HT-29 (cell line): ENCODE measurements at regions not wholly inside any gene's neighbourhood (a gene's known extent, or its start where the extent isn't known, plus 50 kb on each side); places are given as distances from the start of the nearest gene placed in this dataset.

ENCODE experiments used
- DNase-seq: peaks from one replicate; pipeline ENCODE4 v3.0.0-alpha.2; 2015; ENCODE audit warnings: low spot score

GRCh38 chr3:178967177-178967532, 104.5 kb downstream of the ZMAT3 start:
- DNase-seq = no peak

DNA sequence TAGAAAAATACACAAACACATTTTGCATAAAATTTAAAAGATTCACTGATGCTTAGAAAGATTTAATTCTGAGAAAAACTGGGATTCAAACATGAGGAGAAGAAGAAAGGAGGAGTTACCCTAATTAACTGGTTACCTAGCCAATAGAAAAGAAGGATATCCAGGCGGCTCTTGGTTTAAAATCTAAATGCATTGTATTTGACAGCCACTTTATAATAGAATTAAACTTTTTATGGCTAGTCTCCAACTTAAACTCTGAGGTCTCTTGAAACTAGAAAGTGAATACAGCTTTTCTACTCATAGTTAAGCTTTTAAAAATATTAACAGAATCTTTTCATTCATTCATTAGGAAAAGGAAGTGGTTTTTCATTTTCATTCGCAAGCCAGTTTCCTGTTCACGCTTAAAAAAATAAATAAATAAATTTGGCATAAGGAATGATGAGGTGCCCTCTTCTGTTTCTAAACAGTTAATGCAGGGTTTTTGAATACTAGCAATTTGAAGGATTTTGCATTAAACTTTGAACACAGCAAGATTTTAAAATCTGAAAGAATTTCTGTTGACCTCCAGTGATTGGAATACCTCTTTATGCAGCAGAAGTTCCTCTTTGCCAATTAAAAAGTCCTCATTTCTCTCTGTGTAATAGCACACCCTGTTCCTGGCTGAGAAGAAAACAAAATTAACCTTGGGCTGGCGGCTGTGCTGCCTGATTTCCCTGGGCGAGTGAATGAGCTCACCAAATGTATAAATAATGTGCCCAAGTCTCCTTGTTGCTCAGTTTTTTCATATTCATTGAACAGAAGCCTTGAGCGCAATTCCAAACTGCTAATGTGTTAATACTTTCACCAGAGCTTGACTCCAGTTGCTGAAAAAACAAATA, 105.1 kb downstream of the ZMAT3 start:
- peak; percentile 34 for DNase-seq

DNA sequence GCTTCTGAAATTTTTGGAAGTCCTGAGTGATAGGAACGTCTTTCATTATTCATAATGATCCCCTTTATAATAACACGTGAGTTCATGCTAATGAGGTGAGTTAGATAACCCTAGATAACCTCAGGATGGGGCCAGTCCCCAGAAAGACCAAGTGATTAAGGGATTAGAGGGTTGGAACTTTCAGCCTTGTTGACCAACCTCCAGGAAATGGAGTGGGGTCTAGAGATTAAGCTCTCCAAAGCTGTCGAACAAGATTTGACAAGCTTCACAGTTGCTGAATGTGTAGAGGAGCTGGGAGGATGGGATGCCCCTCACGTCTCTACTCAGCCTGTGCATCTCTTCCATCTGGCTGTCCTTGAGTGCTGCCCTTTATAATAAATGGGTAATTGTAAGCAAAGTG, 107.1 kb downstream of the ZMAT3 start:
- no peak for DNase-seq

DNA sequence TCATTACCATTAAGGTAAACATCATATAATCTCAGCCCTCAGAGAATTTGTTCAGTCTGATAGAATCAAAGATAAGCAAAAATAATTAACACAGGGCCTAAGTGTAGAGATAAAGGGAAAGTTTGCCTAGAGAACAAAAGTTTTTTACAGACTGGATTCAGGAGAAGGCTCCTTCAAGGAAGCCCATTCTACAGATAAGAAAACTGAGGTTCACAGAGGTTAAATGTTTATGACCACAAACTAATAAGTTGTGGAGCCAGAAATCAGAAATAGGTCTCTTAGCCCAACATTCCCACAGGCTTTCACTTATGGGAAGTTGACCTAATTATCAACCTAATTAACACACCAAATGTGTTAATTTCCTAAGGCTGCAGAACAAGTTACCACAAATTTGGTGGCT, 110.7 kb downstream of the ZMAT3 start:
- no peak for DNase-seq

DNA sequence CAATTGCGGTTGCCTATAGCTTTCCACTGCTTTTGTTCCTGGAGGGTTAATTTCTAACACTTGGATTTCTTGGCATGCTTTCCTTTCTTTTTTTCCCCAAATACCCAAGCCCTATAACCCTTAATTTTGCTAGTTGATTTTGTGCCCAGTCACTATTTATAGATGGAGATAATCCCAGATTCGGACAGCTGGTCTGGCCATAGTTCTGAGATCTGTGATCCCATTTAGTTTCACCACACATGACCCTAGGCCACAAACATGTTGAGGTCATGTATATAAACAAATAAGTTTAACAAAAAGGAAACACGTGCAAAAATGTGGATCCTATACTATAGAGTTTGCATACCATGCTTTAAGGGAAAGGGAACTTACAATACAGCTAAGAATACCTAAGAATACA, 111.4 kb downstream of the ZMAT3 start:
- DNase-seq = no peak

GRCh38 chr3:178950676-178951075, 120.9 kb downstream of the ZMAT3 start:
- no peak for DNase-seq

GRCh38 chr3:178949896-178950295, 121.7 kb downstream of the ZMAT3 start:
- DNase-seq = no peak

- no peak for DNase-seq
These were observed 123.1 kb downstream of the ZMAT3 start for GRCh38 chr3:178948546-178948945.

DNA sequence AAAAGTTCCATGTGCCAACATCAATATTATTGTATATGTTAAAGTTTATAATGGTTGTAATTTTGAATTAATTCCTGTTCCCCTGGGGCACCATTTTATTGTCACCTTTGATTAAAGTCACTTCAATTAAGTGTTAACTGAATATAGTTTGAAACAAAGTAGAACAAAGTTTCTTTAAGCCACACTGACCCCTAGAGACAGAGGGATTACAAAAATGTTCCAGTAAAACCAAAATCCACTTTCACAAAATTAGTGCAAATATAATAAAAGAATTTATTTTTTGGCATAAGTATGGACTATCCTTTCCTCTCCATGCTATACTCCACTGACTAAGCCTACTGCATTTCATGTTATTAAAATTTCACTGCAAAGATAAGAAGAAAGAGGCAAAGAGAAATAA, 123.9 kb downstream of the ZMAT3 start:
- peak; percentile 21 for DNase-seq

DNA sequence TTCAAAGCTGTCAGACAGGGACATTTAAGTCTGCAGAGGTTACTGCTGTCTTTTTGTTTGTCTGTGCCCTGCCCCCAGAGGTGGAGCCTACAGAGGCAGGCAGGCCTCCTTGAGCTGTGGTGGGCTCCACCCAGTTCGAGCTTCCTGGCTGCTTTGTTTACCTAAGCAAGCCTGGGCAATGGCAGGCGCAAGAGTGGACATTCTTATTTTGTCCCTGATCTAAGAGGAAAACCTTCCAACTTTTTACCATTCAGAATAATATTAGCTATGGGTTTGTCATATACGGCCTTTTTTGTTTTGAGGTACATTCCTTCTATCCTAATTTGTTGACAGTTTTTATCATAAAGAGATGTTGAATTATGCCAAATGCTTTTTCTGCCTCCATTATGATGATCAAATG, 129.3 kb downstream of the ZMAT3 start:
- peak; percentile 8 for DNase-seq

DNA sequence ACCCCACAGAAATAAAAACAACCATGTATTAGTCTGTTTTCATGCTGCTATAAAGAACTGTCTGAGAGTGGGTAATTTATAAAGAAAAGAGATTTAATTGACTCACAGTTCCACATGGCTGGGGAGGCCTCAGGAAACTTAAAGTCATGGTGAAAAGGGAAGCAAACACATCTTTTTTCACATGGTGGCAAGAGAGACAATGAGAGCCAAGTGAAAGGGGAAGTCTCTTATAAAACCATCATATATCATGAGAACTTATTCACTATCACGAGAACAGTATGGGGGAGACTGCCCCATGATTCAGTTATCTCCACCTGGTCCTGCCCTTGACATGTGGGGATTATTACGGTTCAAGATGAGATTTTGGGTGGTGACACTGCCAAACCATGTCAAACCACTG, 141.5 kb downstream of the ZMAT3 start:
- DNase-seq = no peak

GRCh38 chr3:178916223-178916622, 155.4 kb downstream of the ZMAT3 start:
- DNase-seq = no peak

- no peak for DNase-seq
These were observed 156.2 kb downstream of the ZMAT3 start for GRCh38 chr3:178915365-178915764.

DNA sequence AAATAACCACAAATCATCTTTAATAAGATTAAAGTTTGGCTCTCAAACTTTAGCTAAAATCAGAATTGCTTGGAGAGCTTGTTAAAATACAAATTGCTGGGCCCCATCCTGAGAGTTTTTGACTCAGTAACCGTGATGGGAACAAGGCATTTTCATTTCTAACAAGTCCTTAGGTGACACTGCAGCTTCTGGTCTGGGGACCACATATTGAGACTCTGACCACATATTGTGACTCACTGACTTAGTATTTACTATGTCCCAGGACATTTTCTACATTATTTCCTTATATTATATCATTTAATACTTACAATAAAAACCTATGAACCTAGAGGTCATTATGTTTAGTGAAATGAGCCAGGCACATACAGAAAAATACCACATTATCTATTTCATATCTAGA, 164.5 kb downstream of the ZMAT3 start:
- no peak for DNase-seq

DNA sequence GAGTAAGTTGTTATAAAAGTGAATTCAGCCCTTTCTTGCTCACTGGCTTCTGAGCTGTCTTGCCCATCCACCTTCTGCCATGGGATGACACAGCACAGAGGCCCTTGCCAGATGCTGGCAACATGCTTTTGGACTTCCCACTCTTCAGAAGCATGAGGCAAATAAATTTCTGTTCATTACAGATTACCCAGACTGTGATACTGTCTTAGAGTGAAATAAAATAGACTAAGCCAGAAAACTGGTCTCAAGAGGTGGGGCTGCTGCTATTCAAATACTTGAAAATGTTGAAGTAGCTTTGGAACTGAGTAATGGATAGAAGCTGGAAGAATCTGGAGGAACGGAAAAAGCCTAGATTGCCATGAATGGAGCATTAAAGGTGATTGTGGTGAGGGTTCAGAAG, 170.4 kb downstream of the ZMAT3 start:
- no peak for DNase-seq

GRCh38 chr3:178900029-178900646, 171.5 kb downstream of the ZMAT3 start:
- no peak for DNase-seq

DNA sequence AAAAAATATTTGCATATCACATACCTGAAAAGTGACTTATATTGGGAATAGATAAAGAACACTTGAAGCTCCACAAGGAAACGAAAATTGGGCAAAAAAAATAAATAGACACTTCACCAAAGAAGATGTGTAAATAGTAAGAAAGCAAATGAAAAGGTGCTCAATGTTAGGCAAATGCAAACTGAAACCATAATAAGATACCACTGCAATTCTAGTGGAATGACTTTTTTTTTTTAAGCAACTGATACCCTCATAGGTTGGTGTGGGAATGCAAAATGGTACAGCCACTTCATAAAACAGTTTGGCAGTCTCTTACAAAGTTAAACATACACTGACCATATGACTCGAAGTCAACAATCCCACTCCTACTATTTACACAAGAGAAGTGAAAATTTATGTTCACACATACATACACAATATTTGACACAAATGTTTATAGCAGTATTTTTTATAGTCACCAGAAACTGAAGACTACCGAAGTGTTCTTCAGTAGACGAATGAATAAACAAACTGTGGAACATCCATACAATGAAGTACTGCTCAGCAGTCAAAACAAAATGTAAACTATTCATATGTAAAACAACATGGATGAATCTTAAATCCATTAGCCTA, 176.3 kb downstream of the ZMAT3 start:
- no peak for DNase-seq
